HG03025 (cell line): ENCODE measurements at regions not wholly inside any gene's neighbourhood (a gene's known extent, or its start where the extent isn't known, plus 50 kb on each side); places are given as distances from the start of the nearest gene placed in this dataset.
"Not testable (repeated sequence)": the region's sequence is repeated elsewhere in the genome, so short reads cannot be mapped to it uniquely, and the experiment has no call there.

Source experiments
- ATAC-seq: cut with Tn5 transposase; IDR thresholded peaks from one replicate; pipeline ENCODE4 v1.9.1; 2021; ENCODE audit warnings: mild to moderate bottlenecking, moderate library complexity; ENCODE audit not compliant: unreplicated experiment, low FRiP score

DNA sequence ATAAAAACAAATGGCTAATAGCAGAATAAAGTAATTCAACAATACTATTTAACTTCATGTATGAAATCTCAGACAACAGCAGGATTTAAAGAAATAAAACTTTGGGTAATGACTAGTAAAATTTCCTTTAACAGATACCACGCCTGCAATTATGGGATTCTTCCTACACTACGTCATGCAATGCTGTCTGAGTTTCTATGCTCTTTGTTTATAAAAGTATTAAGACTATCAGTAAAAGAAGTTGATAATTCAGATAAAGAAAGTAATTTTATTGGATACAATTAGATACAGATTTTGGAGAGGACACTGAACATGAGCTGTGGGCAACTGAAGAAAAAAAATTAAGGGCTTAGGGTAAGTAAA is 308.4 kb upstream of the LRFN5 start:
- ATAC-seq, result no peak

DNA sequence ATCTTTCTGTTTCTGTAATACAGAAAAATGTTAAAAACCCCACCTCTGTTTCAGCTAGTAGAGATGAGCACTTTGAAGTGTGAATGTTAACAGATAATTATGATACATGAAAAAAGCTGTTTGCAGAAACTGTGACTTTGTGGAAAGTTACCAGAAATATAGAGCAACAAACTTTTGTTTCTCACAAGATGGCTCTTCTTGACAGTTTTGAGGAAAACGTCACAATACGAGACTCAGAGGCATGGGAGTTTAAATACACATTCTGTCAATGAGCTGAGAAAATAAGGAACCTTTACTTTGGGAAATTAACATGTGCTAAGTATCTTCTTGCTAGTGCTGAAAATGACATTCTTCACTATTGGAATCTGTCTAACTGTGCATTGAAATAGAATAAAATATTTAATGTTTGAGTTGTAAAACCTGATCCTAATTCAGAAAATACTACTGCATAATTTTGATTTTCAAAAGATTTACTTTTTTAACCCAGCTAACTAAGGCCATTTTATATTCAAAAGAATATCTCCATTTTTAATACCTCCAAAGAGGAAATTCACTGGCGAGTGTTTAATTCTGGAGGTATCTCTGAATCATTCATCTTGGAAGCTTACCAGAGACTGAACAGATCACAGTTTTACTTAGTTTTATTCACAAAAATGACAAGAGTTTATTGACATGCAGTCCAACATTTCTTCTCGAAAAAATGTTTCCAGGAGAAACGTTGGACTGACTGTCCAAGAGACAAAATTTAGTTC is 308.9 kb upstream of the LRFN5 start:
- no peak for ATAC-seq

DNA sequence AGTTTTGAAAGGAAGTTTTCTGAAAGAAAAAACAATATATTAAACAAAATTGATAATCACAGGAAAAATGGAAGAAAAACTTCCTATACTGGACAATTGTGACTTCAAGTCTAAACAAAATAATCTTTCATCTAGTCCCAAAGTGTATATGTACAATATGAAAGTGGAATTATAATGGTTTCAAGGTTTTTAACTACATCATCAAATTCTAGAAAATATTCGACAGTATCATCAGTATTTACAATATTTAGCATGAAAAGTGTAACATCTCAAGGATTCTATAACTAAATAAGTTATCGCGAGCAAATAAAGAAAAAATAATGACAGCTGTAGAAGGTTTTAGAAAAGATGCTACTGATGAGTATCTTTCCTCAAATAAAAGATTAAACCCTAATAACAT is 310.9 kb upstream of the LRFN5 start:
- ATAC-seq, result no peak

DNA sequence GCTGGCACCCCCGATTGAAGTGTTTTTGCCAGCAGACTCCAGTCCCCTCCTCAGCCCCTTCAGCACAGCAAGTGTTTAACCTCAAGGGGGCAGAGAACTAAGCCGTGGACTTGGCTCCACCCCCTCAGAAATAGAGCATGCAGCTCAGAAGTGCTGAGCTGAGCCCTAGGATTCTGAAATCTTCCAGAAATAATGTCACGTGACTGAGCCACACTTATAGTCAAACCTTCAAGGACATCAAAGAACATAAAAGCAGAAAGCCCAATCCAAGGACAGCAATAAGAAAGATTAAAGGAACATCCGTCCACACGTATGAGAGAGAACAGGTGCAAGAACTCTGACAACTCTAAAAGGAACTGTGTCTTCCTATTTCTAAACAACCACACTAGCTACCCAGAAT is 317.7 kb upstream of the LRFN5 start:
- no peak for ATAC-seq

DNA sequence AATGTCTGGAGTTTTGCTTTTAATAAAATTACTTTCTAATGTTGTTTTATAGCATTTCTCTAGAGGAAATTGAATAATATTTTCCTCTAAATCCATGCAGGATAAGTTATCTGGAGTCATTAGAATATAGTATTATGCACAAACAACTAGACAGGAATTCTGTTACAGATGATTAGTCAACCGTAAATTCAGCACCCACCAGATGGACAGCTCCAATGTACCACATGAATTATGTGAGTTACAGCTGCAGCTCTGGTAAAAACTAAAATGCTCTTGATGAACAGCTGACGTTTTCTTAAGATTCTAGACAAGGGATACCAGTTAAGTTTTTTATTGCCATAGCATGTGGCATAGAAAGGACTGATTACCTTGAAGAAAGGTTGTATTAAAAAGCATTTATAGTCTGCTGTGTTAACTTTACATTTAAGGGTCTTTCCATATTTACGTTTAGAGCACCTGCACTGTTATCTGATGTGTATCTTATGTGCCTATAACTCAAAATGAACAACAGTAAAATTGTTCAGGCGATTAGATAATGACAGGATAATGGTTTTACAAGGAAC is 321.4 kb upstream of the LRFN5 start:
- ATAC-seq, result no peak

DNA sequence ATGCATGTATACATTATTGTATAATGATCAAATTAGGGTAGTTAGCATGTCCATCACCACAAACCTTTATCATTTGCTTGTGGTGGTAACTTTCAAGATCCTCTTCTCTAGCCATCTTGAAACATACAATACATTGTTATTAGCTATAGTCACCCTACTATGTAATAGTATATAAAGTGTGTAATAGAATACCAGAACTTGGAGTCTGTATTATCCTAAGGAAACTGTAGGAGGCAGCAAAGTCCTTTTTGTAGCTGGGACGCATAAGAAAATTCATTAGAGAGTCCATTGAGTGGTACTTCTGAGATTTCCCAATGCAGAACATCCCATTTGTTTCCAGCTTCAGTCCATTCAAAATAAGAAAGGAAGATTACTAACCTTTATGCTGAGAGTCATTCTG is 325.9 kb upstream of the LRFN5 start:
- no peak for ATAC-seq

DNA sequence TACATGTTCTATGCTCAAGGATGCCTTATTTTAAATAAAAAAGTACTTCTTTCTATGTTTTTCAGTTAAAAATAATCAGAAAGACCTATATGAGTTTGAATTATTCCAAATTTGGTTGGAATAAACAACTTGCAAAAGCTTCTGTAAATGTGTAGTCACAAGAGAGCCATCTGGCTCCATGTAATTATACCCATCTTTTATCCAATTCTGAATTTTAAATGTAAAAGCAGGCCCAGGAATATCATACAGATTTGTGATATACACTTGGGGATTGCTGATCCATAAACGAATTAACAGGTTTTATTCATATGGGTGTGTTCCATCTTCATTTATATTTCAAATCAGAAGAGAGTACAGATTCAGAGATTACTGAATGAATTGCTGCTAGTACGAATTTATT is 329.2 kb upstream of the LRFN5 start:
- no peak for ATAC-seq

DNA sequence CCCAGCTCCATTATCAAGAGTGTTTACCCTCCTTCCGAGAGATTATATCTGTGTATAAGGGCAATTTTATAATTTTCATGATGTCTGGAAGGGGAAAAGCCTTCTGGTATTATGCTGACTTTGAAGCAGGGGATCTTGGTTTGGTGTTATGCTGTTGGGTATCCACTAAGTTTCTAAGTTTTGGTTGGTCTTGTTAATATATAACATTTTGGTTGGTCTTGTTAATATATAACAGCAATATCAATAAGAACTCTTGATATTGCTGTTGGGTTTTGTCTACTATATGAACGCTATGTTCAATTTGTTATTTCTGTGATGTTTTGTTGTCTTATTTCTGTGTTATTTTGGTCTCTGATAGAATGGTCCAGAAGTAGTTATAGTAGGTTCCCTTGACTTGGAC is 349.2 kb upstream of the LRFN5 start:
- no peak for ATAC-seq

DNA sequence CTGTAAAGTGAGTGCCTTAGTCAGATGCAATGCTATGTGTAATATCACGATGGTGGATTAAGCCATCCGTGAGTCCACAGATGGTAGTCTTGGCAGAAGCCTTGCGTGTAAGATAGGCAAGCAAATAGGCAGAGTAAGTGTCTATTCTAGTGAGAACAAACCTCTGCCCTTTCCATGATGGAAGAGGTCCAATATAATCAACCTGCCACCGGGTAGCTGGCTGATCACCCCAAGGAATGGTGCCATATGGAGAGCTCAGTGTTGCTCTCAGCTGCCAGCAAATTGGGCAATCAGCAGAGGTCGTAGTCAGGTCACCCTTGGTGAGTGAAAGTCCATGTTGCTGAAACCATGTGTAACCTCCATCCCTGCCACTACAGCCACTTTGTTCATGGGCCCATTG is 371.2 kb upstream of the LRFN5 start:
- no peak for ATAC-seq

DNA sequence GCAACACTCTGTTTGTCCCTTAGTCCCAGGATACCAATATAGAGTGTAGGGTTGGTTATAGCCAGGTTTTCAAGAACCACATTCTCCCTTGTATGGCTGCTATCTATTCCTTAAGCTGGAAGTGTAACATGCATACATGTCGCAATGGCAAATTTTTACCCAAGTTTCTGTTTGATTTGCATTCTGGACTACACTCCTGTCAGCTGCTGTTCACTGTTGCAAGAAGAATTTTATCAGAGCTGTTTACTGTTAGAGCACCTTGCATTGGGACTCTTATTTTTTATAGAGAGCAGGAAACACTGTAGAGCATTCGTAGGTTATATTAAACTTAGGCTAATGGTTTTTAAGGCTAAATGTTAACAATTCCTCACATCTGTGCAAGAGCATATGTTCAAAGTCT is 376.0 kb upstream of the LRFN5 start:
- no peak for ATAC-seq

DNA sequence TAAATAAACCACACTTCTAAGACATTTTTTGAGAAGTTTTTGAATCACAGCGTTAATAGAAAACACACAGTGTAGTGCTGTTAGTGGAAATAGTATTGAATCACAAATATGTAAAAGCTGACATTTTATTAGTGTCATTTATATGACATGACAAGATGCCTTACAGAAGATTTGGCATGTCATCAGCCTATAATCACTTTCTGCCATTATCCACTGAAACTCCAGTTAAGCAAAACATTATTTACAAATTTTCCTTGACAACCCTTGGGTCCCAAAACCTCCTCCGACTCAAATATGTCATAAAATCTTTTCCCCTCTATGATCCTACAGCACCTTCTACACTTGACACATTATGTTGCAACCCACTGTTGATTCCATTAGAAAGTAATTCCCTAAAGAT is 376.9 kb upstream of the LRFN5 start:
- ATAC-seq, result no peak

DNA sequence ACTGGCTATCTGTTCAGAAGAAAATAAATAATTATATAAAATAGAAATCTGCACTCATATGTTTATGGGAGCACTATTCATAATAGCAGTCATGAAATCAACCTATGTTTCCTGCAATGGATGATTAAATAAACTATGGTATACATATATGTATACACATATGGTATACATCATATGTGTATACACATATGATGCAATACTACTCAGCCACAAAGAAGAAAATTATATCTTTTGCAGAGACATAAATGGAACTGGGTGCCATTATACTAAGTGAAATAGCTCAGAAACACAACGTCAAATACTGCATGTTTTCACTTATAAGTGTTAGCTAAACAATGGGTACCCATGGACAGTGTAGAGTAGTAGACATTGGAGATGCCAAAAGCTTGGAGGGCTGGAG is 381.2 kb upstream of the LRFN5 start:
- no peak for ATAC-seq

DNA sequence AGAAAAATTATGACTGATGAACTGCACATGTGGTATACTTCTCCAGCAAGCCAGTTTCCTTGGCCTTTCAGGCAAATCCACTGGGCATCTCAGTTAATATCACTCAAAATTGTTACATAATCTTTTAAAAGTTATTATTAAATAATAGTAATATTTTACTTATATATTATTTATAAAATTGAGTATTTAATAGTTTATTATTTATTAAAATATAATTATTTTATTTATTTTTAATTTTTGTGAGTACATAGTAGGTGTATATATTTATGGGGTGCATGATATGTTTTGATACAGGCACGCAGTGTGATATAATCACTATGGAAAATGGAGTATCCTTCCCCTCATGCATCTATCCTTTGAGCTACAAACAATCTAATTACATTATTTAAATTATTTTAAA is 384.1 kb upstream of the LRFN5 start:
- no peak for ATAC-seq

DNA sequence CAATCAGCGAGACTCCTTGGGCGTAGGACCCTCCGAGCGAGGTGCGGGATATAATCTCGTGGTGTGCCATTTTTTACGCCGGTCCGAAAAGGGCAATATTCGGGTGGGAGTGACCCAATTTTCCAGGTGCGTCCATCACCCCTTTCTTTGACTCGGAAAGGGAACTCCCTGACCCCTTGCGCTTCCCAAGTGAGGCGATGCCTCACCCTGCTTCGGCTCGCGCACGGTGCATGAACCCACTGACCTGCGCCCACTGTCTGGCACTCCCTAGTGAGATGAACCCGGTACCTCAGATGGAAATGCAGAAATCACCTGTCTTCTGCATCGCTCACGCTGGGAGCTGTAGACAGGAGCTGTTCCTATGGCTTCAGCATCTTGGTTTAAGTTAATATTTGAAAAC is 391.7 kb upstream of the LRFN5 start:
- ATAC-seq, result not testable (repeated sequence)

DNA sequence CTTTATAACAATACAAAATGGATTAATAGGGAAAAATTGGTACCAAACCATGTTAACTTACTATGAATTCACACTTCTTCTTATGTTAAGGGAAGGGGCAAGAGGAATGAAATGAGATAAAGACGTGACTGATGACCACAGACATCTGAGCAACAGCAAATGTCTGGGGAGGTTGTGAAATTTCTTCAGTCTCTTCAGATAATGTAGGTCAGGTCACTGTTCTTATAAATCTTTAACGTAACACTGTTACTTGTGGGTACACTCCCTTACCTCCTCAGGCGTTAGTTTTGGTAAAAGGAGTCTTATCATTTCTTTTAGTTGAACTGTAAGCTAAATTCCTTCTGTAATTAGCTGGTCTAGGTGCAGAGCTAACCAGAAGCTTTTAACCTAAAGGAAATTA is 405.0 kb upstream of the LRFN5 start:
- no peak for ATAC-seq

DNA sequence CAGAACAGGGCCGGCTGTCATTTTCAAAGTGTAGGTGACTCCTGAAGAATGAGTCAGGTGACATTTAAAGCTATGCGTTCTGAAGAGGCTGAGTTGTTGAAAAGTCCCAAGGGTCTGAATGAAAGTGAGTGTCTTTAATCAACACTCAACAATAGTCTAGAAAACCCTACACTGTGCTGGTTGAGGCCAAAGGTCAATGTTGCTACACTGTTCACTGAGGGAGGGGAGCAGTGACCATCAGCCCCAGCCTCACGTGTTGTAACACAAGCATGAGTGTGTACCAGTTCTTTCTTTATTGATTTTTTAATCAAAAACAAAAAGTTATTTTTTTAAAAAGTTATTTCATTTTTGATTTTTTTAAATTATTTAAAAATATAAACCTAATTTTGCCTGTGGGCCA is 418.8 kb upstream of the LRFN5 start:
- no peak for ATAC-seq

DNA sequence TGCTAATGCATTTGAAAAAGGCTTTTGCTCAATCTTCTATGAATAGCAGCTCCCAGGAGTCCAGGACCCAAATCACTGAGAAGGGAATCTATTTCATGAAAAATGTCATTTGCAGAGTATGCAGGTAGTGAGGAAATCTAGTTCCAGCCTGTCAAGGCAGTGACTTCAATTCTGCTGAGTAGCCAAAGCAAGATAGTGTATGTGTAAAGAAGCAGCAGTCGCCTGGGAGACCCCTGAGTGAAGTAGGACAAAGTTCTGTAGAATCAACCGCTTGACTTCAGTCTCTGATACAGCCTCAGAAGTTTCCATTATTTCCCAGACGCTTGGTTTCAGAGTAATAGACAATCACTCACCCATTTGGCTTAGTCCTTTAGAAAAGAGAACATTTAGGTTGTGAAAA is 435.6 kb upstream of the LRFN5 start:
- ATAC-seq, result no peak

DNA sequence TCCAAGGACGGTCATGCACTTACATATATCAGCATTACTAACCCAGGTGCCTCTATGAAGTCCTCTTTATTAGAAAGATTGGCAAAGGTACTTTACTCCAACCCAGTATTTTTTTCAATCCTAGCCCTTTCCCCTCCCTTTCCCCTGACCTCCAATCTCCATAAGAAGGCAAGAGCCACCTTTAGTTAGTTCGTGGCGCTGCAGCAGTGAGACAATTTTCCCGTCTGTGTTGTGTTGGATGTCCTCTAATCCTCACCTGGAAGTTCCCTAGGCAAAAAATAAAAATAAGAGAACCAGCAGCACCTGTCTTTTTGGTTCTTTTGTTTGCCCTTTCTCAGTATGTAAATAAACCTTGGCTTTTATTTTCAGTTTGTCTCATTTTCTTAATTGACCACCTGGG is 439.6 kb upstream of the LRFN5 start:
- ATAC-seq, result no peak

DNA sequence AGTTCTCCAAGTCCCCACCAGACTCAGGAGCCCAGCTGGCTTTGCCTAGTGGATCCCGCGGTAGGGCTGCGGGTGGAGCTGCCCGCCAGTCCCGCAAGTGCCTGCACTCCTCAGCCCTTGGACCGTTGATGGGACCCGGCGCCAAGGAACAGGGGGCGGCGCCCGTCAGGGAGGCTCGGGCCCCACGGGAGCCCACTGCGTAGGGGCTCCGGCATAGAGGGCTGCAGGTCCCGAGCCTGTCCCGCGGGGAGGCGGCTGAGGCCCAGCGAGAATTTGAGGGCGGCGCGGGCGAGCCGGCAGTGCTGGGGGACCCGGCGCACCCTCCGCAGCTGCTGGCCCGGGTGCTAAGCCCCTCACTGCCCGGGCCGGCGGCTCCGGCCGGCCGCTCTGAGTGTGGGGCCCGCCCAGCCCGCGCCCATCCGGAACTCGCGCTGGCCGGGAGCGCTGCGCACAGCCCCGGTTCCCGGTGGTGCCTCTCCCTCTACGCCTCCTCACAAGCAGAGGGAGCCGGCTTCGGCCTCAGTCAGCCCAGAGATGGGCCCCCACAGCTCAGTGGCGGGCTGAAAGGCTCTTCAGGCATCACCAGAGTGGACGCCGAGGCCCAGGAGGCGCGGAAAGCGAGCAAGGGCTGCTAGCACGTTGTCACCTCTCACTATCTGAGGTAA is 452.4 kb upstream of the LRFN5 start:
- no peak for ATAC-seq

DNA sequence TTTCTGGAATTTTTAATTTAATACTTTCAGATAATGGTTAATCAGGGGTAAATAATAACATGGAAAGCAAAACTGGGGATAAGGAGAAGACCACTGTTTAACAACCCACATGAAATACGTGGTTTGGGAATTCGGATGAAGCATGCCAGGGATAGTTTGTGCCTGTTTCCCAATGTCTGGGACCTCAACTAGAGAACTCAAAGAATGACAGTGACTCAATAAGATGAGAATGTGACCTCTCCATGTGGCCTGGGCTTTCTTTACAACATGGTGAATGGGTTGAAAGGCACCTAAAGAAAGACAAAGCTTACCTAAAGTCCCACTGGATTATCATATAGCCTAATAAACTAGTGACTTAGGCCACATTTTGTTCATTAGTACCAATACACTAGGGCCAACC is 460.3 kb upstream of the LRFN5 start:
- no peak for ATAC-seq

DNA sequence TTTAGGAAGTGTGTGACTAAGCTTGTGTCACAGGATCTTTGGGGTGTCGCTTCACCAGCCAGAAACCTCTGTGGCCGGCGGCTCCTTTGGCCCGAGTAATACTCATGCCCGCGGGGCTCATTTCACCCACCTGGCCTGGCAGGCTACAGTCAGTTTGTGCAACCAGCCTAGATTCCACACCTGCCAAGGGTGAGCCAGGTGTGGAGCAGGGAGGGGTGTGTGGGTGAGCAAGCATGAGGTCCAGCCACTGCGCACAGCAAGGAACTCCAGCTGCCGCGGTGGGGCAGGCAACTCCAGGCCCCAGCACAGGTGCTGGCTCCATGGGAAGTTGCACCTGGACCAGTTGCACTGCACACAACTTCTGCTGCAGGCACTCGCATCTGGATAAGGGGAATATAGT is 462.3 kb upstream of the LRFN5 start:
- no peak for ATAC-seq

DNA sequence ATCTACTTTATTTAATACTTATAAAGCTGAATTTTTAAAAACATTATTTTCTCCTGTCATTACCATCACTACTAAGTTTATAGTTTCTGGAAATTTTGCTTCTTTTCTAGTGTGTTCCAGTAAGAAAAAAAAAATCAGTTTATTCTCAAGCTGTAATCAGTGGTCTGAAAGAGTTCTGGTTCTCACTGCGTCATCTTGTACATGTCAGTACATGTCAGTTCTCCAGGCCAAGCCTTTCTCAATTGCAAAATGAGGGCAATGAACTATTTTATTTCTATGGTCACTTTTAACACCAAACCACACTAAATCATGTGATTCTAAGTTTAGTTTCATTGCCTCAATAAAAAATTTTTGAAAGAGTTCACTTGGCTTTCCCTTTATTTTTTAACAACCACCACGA is 468.9 kb upstream of the LRFN5 start:
- no peak for ATAC-seq
